ACC112 (cell line): ENCODE measurements at regions not wholly inside any gene's neighbourhood (a gene's known extent, or its start where the extent isn't known, plus 50 kb on each side); places are given as distances from the start of the nearest gene placed in this dataset.

Experiments
- H2AFZ ChIP-seq: fragments of 200-600 bp; sonication (generic); one replicate; pipeline ENCODE4 v1.6.0; 2017; ENCODE audit warnings: antibody characterized with exemption, low read length; ENCODE audit not compliant: unreplicated experiment
- H3K27ac ChIP-seq: fragments of 200-600 bp; sonication (generic); 2 replicates; pipeline ENCODE4 v1.5.1; 2014; ENCODE audit warnings: low read depth, mild to moderate bottlenecking, antibody characterized with exemption, low read length, moderate library complexity
- H3K27me3 ChIP-seq: fragments of 200-600 bp; sonication (generic); 2 replicates; pipeline ENCODE4 v1.6.1; 2014; ENCODE audit warnings: mild to moderate bottlenecking, antibody characterized with exemption, low read length, moderate library complexity, mixed read lengths; ENCODE audit not compliant: insufficient read depth
- H3K36me3 ChIP-seq: fragments of 200-600 bp; sonication (generic); 2 replicates; pipeline ENCODE4 v1.6.1; 2016; ENCODE audit warnings: mild to moderate bottlenecking, antibody characterized with exemption, low read length, moderate library complexity, mixed read lengths; ENCODE audit not compliant: insufficient read depth
- H3K4me1 ChIP-seq: fragments of 200-600 bp; sonication (generic); one replicate; pipeline ENCODE4 v1.6.1; 2016; ENCODE audit warnings: low read length, mixed read lengths; ENCODE audit not compliant: insufficient read depth, unreplicated experiment, control insufficient read depth
- H3K4me3 ChIP-seq: fragments of 200-600 bp; sonication (generic); 2 replicates; pipeline ENCODE4 v1.5.1; 2014; ENCODE audit warnings: mild to moderate bottlenecking, low read depth, low read length
- H3K79me2 ChIP-seq: fragments of 200-600 bp; sonication (generic); one replicate; pipeline ENCODE4 v1.6.0; 2016; ENCODE audit warnings: low read length; ENCODE audit not compliant: control insufficient read depth, unreplicated experiment, insufficient read depth

- Histone ChIP-seq H2AFZ (no peak overlapping the region), H3K79me2 (no peaks in the 10 kb centered on the region), H3K27ac (no peak overlapping the region), H3K36me3 (no peaks in the 10 kb centered on the region), H3K4me1 (no peaks in the 10 kb centered on the region), H3K4me3 (no peak overlapping the region), H3K27me3 (no peaks in the 10 kb centered on the region)
Measured at GRCh38 chr21:18191139-18191538, 53.5 kb upstream of the CHODL start.

GRCh38 chr21:18178509-18178908 is 66.1 kb upstream of the CHODL start:
- Histone ChIP-seq H3K27me3 (no peaks in the 10 kb centered on the region), H3K4me1 (no peaks in the 10 kb centered on the region), H3K36me3 (no peaks in the 10 kb centered on the region), H3K79me2 (no peaks in the 10 kb centered on the region), H3K4me3 (no peak overlapping the region), H3K27ac (no peak overlapping the region), H2AFZ (no peak overlapping the region)

- H3K4me3 ChIP-seq = no peak overlapping the region
- no peaks in the 10 kb centered on the region for H3K79me2 ChIP-seq
- no peaks in the 10 kb centered on the region for H3K4me1 ChIP-seq
- no peaks in the 10 kb centered on the region for H3K27me3 ChIP-seq
- H3K27ac ChIP-seq = no peak overlapping the region
- H2AFZ ChIP-seq = no peak overlapping the region
- no peaks in the 10 kb centered on the region for H3K36me3 ChIP-seq
Measured at GRCh38 chr21:18174370-18174769, 70.3 kb upstream of the CHODL start.

GRCh38 chr21:18170829-18171228 is 73.8 kb upstream of the CHODL start:
- Histone ChIP-seq H3K4me3 (no peak overlapping the region), H3K36me3 (no peaks in the 10 kb centered on the region), H3K27me3 (no peaks in the 10 kb centered on the region), H3K27ac (no peak overlapping the region), H3K79me2 (no peaks in the 10 kb centered on the region), H3K4me1 (no peaks in the 10 kb centered on the region), H2AFZ (no peak overlapping the region)

GRCh38 chr21:18170221-18170620 is 74.4 kb upstream of the CHODL start:
- Histone ChIP-seq H3K4me3 (no peak overlapping the region), H3K36me3 (no peaks in the 10 kb centered on the region), H3K27ac (no peak overlapping the region), H2AFZ (no peak overlapping the region), H3K79me2 (no peaks in the 10 kb centered on the region), H3K4me1 (no peaks in the 10 kb centered on the region), H3K27me3 (no peaks in the 10 kb centered on the region)

GRCh38 chr21:18168108-18168507 is 76.5 kb upstream of the CHODL start:
- Histone ChIP-seq H2AFZ (no peak overlapping the region), H3K27me3 (no peaks in the 10 kb centered on the region), H3K27ac (no peak overlapping the region), H3K4me3 (no peak overlapping the region), H3K79me2 (no peaks in the 10 kb centered on the region), H3K36me3 (no peaks in the 10 kb centered on the region), H3K4me1 (no peaks in the 10 kb centered on the region)

GRCh38 chr21:18164933-18165332 is 79.7 kb upstream of the CHODL start:
- no peak overlapping the region for H3K27ac ChIP-seq
- no peak overlapping the region for H3K4me3 ChIP-seq
- no peaks in the 10 kb centered on the region for H3K27me3 ChIP-seq
- H3K4me1 ChIP-seq = no peaks in the 10 kb centered on the region
- no peaks in the 10 kb centered on the region for H3K36me3 ChIP-seq
- H2AFZ ChIP-seq = no peak overlapping the region
- no peaks in the 10 kb centered on the region for H3K79me2 ChIP-seq

- Histone ChIP-seq H3K79me2 (no peaks in the 10 kb centered on the region), H3K4me1 (no peaks in the 10 kb centered on the region), H3K27ac (no peak overlapping the region)
Measured at GRCh38 chr21:18164483-18164882, 80.2 kb upstream of the CHODL start.

GRCh38 chr21:18163956-18164355 is 80.7 kb upstream of the CHODL start:
- H3K4me3 ChIP-seq = no peak overlapping the region
- H2AFZ ChIP-seq = no peak overlapping the region
- no peaks in the 10 kb centered on the region for H3K36me3 ChIP-seq
- no peak overlapping the region for H3K27ac ChIP-seq
- no peaks in the 10 kb centered on the region for H3K79me2 ChIP-seq
- no peaks in the 10 kb centered on the region for H3K27me3 ChIP-seq
- no peaks in the 10 kb centered on the region for H3K4me1 ChIP-seq

More at GRCh38 chr21:18164483-18164882, 80.2 kb upstream of the CHODL start:
- Histone ChIP-seq H3K27me3 (no peaks in the 10 kb centered on the region), H3K4me3 (no peak overlapping the region), H3K36me3 (no peaks in the 10 kb centered on the region), H2AFZ (no peak overlapping the region)

GRCh38 chr21:18161841-18162240 is 82.8 kb upstream of the CHODL start:
- no peak overlapping the region for H3K4me3 ChIP-seq
- no peaks in the 10 kb centered on the region for H3K27me3 ChIP-seq
- no peaks in the 10 kb centered on the region for H3K4me1 ChIP-seq
- H2AFZ ChIP-seq = no peak overlapping the region
- no peaks in the 10 kb centered on the region for H3K79me2 ChIP-seq
- no peak overlapping the region for H3K27ac ChIP-seq
- no peaks in the 10 kb centered on the region for H3K36me3 ChIP-seq

- Histone ChIP-seq H3K4me1 (no peaks in the 10 kb centered on the region), H2AFZ (no peak overlapping the region), H3K27me3 (no peaks in the 10 kb centered on the region), H3K27ac (no peak overlapping the region), H3K36me3 (no peaks in the 10 kb centered on the region), H3K4me3 (no peak overlapping the region), H3K79me2 (no peaks in the 10 kb centered on the region)
Measured at GRCh38 chr21:18157406-18157805, 87.2 kb upstream of the CHODL start.
